Mesenchymal stem cell (in vitro differentiated cells and primary cell): ENCODE measurements at regions not wholly inside any gene's neighbourhood (a gene's known extent, or its start where the extent isn't known, plus 50 kb on each side); places are given as distances from the start of the nearest gene placed in this dataset.

Source experiments
- DNase-seq: peaks from one replicate; pipeline ENCODE4 v3.0.0-alpha.2; 2013
- H2AFZ ChIP-seq: one replicate; pipeline ENCODE4 v1.6.1; 2013; ENCODE audit warnings: low read depth, mild to moderate bottlenecking, control low read depth, inconsistent platforms, low read length, moderate library complexity
- H2AK5ac ChIP-seq: 2 replicates; pipeline ENCODE4 v1.6.1; 2013; ENCODE audit warnings: low read length, moderate library complexity, mild to moderate bottlenecking, inconsistent platforms; ENCODE audit not compliant: severe bottlenecking
- H2BK120ac ChIP-seq: one replicate; pipeline ENCODE4 v1.6.1; 2013; ENCODE audit warnings: low read depth, mild to moderate bottlenecking, inconsistent platforms, low read length, moderate library complexity
- H2BK12ac ChIP-seq, 2 experiments: one replicate each; pipeline ENCODE4 v1.6.1; 2013; ENCODE audit warnings: inconsistent platforms in 2 of 2, low read length in 2 of 2, mild to moderate bottlenecking in 2 of 2, moderate library complexity in 2 of 2, control low read depth in 1 of 2
- H2BK15ac ChIP-seq: one replicate; pipeline ENCODE4 v1.6.1; 2013; ENCODE audit warnings: mild to moderate bottlenecking, low read depth, inconsistent platforms; ENCODE audit not compliant: poor library complexity, severe bottlenecking
- H2BK5ac ChIP-seq: 2 replicates; pipeline ENCODE4 v1.6.1; 2013; ENCODE audit warnings: low read depth, mild to moderate bottlenecking, low read length, control low read depth, inconsistent platforms; ENCODE audit not compliant: poor library complexity, severe bottlenecking
- H3K14ac ChIP-seq, 2 experiments: one replicate each; pipeline ENCODE4 v1.6.1; 2013; ENCODE audit warnings: inconsistent platforms in 2 of 2, low read length in 2 of 2, control low read depth in 1 of 2, mild to moderate bottlenecking in 1 of 2, moderate library complexity in 1 of 2
- H3K18ac ChIP-seq, 2 experiments: one replicate each; pipeline ENCODE4 v1.6.1; 2013; ENCODE audit warnings: inconsistent platforms in 2 of 2, low read length in 2 of 2, control low read depth in 1 of 2, low read depth in 1 of 2, mild to moderate bottlenecking in 1 of 2
- H3K23ac ChIP-seq, 2 experiments: one replicate each; pipeline ENCODE4 v1.6.1; 2013; ENCODE audit warnings: inconsistent platforms in 2 of 2, low read length in 2 of 2, mild to moderate bottlenecking in 2 of 2, moderate library complexity in 2 of 2, control low read depth in 1 of 2
- H3K27ac ChIP-seq: 2 replicates; pipeline ENCODE4 v1.5.1; 2013; ENCODE audit warnings: mild to moderate bottlenecking, moderate library complexity, low read length, control low read depth, inconsistent platforms; ENCODE audit not compliant: poor library complexity, severe bottlenecking
- H3K27me3 ChIP-seq, 2 experiments: 2 replicates each; pipeline versions ENCODE4 v1.6.1 to v1.7.0; 2013; ENCODE audit warnings: low read length in 2 of 2, mild to moderate bottlenecking in 2 of 2, moderate library complexity in 2 of 2, control low read depth in 1 of 2, inconsistent platforms in 1 of 2; ENCODE audit not compliant: control insufficient read depth in 1 of 2, insufficient read depth in 1 of 2
- H3K36me3 ChIP-seq, 2 experiments: 2 replicates each; pipeline versions ENCODE4 v1.6.1 to v1.7.0; 2013; ENCODE audit warnings: low read length in 2 of 2, control low read depth in 1 of 2, inconsistent platforms in 1 of 2, low read depth in 1 of 2, mild to moderate bottlenecking in 1 of 2; ENCODE audit not compliant: insufficient read depth in 2 of 2, control insufficient read depth in 1 of 2
- H3K4ac ChIP-seq, 2 experiments: one replicate each; pipeline ENCODE4 v1.6.1; 2013; ENCODE audit warnings: inconsistent platforms in 2 of 2, low read length in 2 of 2, mild to moderate bottlenecking in 2 of 2, moderate library complexity in 2 of 2, control low read depth in 1 of 2, low read depth in 1 of 2
- H3K4me1 ChIP-seq: 2 replicates; pipeline ENCODE4 v1.6.1; 2013; ENCODE audit warnings: low read depth, low read length, control low read depth; ENCODE audit not compliant: control insufficient read depth, insufficient read depth
- H3K4me2 ChIP-seq: 2 replicates; pipeline ENCODE4 v1.6.1; 2013; ENCODE audit warnings: low read length, mild to moderate bottlenecking, inconsistent platforms; ENCODE audit not compliant: poor library complexity, severe bottlenecking
- H3K4me3 ChIP-seq, 2 experiments: 2 replicates each; pipeline versions ENCODE4 v1.5.1 to v1.7.0; 2013; ENCODE audit warnings: low read length in 2 of 2, mild to moderate bottlenecking in 2 of 2, control low read depth in 1 of 2, low read depth in 1 of 2; ENCODE audit not compliant: insufficient read depth in 1 of 2
- H3K79me1 ChIP-seq: replicated peaks from 2 replicates; pipeline ENCODE4 v1.6.1; 2013; ENCODE audit warnings: mild to moderate bottlenecking, control low read depth, low read length, inconsistent platforms; ENCODE audit not compliant: poor library complexity, severe bottlenecking
- H3K9ac ChIP-seq: 2 replicates; pipeline ENCODE4 v1.7.0; 2013; ENCODE audit warnings: mild to moderate bottlenecking, low read length, moderate library complexity
- H3K9me3 ChIP-seq: 2 replicates; pipeline ENCODE4 v1.7.0; 2013; ENCODE audit warnings: mild to moderate bottlenecking, low read length; ENCODE audit not compliant: control insufficient read depth
- H4K8ac ChIP-seq: one replicate; pipeline ENCODE4 v1.6.1; 2013; ENCODE audit warnings: inconsistent platforms, mild to moderate bottlenecking, low read length, moderate library complexity
- H4K91ac ChIP-seq: one replicate; pipeline ENCODE4 v1.6.1; 2013; ENCODE audit warnings: mild to moderate bottlenecking, low read length, inconsistent platforms
- WGBS: methylation state at CpG from one replicate; pipeline ENCODE4 v1.1.7; 2013; ENCODE audit warnings: mixed read lengths; 5-methylcytosine and 5-hydroxymethylcytosine counted together

- H4K8ac ChIP-seq: no peak overlapping the region
- H2AFZ ChIP-seq: no peak overlapping the region
- H3K4me1 ChIP-seq: no peaks in the 10 kb centered on the region
- no peak overlapping the region for H4K91ac ChIP-seq
- H3K4ac ChIP-seq: no peak overlapping the region
- H3K4me3 ChIP-seq: no peak overlapping the region
- no peak overlapping the region for H2BK15ac ChIP-seq
- H3K79me1 ChIP-seq: no peaks in the 10 kb centered on the region
- H3K9ac ChIP-seq: no peak overlapping the region
- H3K4me2 ChIP-seq: no peak overlapping the region
- no peaks in the 10 kb centered on the region for H3K27me3 ChIP-seq
- DNase-seq: peak; percentile 54
- no peak overlapping the region for H2BK12ac ChIP-seq
- no peak overlapping the region for H3K14ac ChIP-seq
- H3K23ac ChIP-seq: no peak overlapping the region
- no peak overlapping the region for H3K27ac ChIP-seq
- no peaks in the 10 kb centered on the region for H3K36me3 ChIP-seq
- WGBS: no CpG with 5 or more reads among the region's 1 CpG
- no peak overlapping the region for H2BK120ac ChIP-seq
- H3K9me3 ChIP-seq: no peaks in the 10 kb centered on the region
- H3K18ac ChIP-seq: no peak overlapping the region
- H2AK5ac ChIP-seq: no peak overlapping the region
- H2BK5ac ChIP-seq: no peak overlapping the region
These were observed 156.4 kb downstream of the FAM174A start for GRCh38 chr5:100691548-100691947.

- WGBS: no CpG with 5 or more reads among the region's 1 CpG
- Histone ChIP-seq H3K4me2 (no peak overlapping the region), H2BK15ac (no peak overlapping the region), H3K23ac (no peak overlapping the region), H3K18ac (no peak overlapping the region), H3K9me3 (no peaks in the 10 kb centered on the region), H3K4ac (no peak overlapping the region), H3K36me3 (no peaks in the 10 kb centered on the region), H3K9ac (no peak overlapping the region), H3K27ac (no peak overlapping the region), H2BK5ac (no peak overlapping the region), H2BK12ac (no peak overlapping the region), H2AFZ (no peak overlapping the region), H4K8ac (no peak overlapping the region), H2BK120ac (no peak overlapping the region), H3K4me3 (no peak overlapping the region), H2AK5ac (no peak overlapping the region), H3K79me1 (no peaks in the 10 kb centered on the region), H3K4me1 (no peaks in the 10 kb centered on the region), H4K91ac (no peak overlapping the region), H3K14ac (no peak overlapping the region), H3K27me3 (no peaks in the 10 kb centered on the region)
- no peak for DNase-seq
These were observed 158.3 kb downstream of the FAM174A start for GRCh38 chr5:100693481-100693880.

- H4K8ac ChIP-seq: no peak overlapping the region
- no peak overlapping the region for H2BK12ac ChIP-seq
- no peak overlapping the region for H3K4ac ChIP-seq
- DNase-seq: no peak
- H3K4me2 ChIP-seq: no peak overlapping the region
- no peak overlapping the region for H2AFZ ChIP-seq
- no peak overlapping the region for H2BK5ac ChIP-seq
- no peak overlapping the region for H3K27ac ChIP-seq
- no peak overlapping the region for H2BK120ac ChIP-seq
- H3K79me1 ChIP-seq: no peaks in the 10 kb centered on the region
- H3K9ac ChIP-seq: no peak overlapping the region
- no peaks in the 10 kb centered on the region for H3K27me3 ChIP-seq
- H3K4me1 ChIP-seq: no peaks in the 10 kb centered on the region
- no peak overlapping the region for H2BK15ac ChIP-seq
- no peak overlapping the region for H3K18ac ChIP-seq
- H3K14ac ChIP-seq: no peak overlapping the region
- no peak overlapping the region for H3K4me3 ChIP-seq
- no peaks in the 10 kb centered on the region for H3K9me3 ChIP-seq
- no peak overlapping the region for H3K23ac ChIP-seq
- no peak overlapping the region for H4K91ac ChIP-seq
- no peaks in the 10 kb centered on the region for H3K36me3 ChIP-seq
- WGBS: 75% methylated on average over 4 of the region's 4 CpGs
- no peak overlapping the region for H2AK5ac ChIP-seq
These were observed 158.9 kb downstream of the FAM174A start for GRCh38 chr5:100694100-100694499.

- Histone ChIP-seq H3K36me3 (no peaks in the 10 kb centered on the region), H2BK5ac (no peak overlapping the region), H3K4me3 (no peak overlapping the region), H2BK120ac (no peak overlapping the region), H3K9ac (no peak overlapping the region), H3K4ac (no peak overlapping the region), H4K91ac (no peak overlapping the region), H3K4me2 (no peak overlapping the region), H2BK12ac (no peak overlapping the region), H3K79me1 (no peaks in the 10 kb centered on the region), H3K14ac (no peak overlapping the region), H3K9me3 (no peaks in the 10 kb centered on the region), H4K8ac (no peak overlapping the region), H2BK15ac (no peak overlapping the region), H3K23ac (no peak overlapping the region), H3K18ac (no peak overlapping the region), H2AK5ac (no peak overlapping the region), H2AFZ (no peak overlapping the region), H3K27ac (no peak overlapping the region), H3K4me1 (no peaks in the 10 kb centered on the region), H3K27me3 (no peaks in the 10 kb centered on the region)
- DNase-seq: no peak
- WGBS: 100% methylated on average over 1 of the region's 2 CpGs
These were observed 162.8 kb downstream of the FAM174A start for GRCh38 chr5:100697970-100698369.
